Stomach (tissue), 8 donors: ENCODE measurements at regions not wholly inside any gene's neighbourhood (a gene's known extent, or its start where the extent isn't known, plus 50 kb on each side); places are given as distances from the start of the nearest gene placed in this dataset.

Source experiments
- DNase-seq, 2 donors: peaks; one replicate each; pipeline versions ENCODE4 v3.0.0 to v3.0.0-alpha.2; 2013 to 2019
- H3K27ac ChIP-seq, 5 donors: fragments of 200-600 bp in 4 of 5; sonication (generic) in 4 of 5; one replicate each; pipeline ENCODE4 v1.5.1; 2013 to 2019; ENCODE audit warnings: mild to moderate bottlenecking in 1 of 5, moderate library complexity in 1 of 5
- H3K27me3 ChIP-seq, 3 donors: fragments of 200-600 bp; sonication (generic); one replicate each; pipeline ENCODE4 v1.5.1; 2017 to 2019; ENCODE audit warnings: mixed run types in 1 of 3
- H3K36me3 ChIP-seq, 4 donors: fragments of 200-600 bp; sonication (generic); 1 replicate in 3 of 4; 2 replicates in 1 of 4; pipeline ENCODE4 v1.5.1; 2016 to 2019
- H3K4me1 ChIP-seq, 4 donors: fragments of 200-600 bp; sonication (generic); one replicate each; pipeline ENCODE4 v1.5.1; 2016 to 2019
- H3K4me3 ChIP-seq, 4 donors: fragments of 200-600 bp; sonication (generic) in 3 of 4; one replicate each; pipeline ENCODE4 v1.5.1; 2016 to 2019; ENCODE audit warnings: mild to moderate bottlenecking in 1 of 4
- H3K9me3 ChIP-seq, 4 donors: fragments of 200-600 bp; sonication (generic); one replicate each; pipeline ENCODE4 v1.5.1; 2016 to 2019
- CTCF ChIP-seq, 7 experiments: fragments of 450-650 bp in 4 of 7; fragments of 200-600 bp in 3 of 7; sonication (generic) in 3 of 7; IDR thresholded peaks; one replicate each; pipeline ENCODE4 v1.5.1; 2016 to 2019; ENCODE audit warnings: antibody characterized with exemption in 7 of 7, control low read depth in 2 of 7, mild to moderate bottlenecking in 1 of 7
- EP300 ChIP-seq: sonication (generic); formaldehyde crosslinking; IDR thresholded peaks from one replicate; pipeline ENCODE4 v1.6.1; 2017; ENCODE audit warnings: antibody characterized with exemption
- POLR2A ChIP-seq, 4 donors: fragments of 450-650 bp; IDR thresholded peaks; one replicate each; pipeline ENCODE4 v1.6.1; 2016; ENCODE audit warnings: antibody characterized with exemption in 4 of 4, control low read depth in 2 of 4, mild to moderate bottlenecking in 1 of 4, moderate library complexity in 1 of 4
- POLR2AphosphoS5 ChIP-seq, 3 donors: sonication (generic); formaldehyde crosslinking; IDR thresholded peaks; one replicate each; pipeline ENCODE4 v1.6.1; 2016; ENCODE audit warnings: antibody characterized with exemption in 3 of 3
- WGBS, 5 donors: extraction: QIAGEN DNeasy Blood & Tissue Kit in 3 of 5; methylation state at CpG; one replicate each; pipeline versions ENCODE4 v1.1.5 to v1.1.7; 2013 to 2018; 5-methylcytosine and 5-hydroxymethylcytosine counted together
- intact Hi-C: fragments of 100-400 bp; cut with DNase I; formaldehyde crosslinking; loops from one replicate; pipeline ENCODE4 v1.15.1; 2023; ENCODE audit warnings: low total_unique reads
- donor health status: healthy with polysubstance abuse.
- donor health status: Bipolar disorder and iron deficiency.
- donor health status: healthy.

- no peaks in the 10 kb centered on the region for H3K27me3 ChIP-seq
- H3K36me3 ChIP-seq, result no peaks in the 10 kb centered on the region
- WGBS, 5 donors, result 83 to 93% (median 89%) methylated on average over 3 of the region's 3 CpGs
- intact Hi-C loops, result no loop called here
- no peaks in the 10 kb centered on the region for H3K4me1 ChIP-seq
- no peak for TF ChIP-seq EP300
- TF ChIP-seq POLR2AphosphoS5 (IDR thresholded peaks at IDR 0.05), result no peak
- TF ChIP-seq CTCF (IDR thresholded peaks at IDR 0.05), result no peak
- TF ChIP-seq POLR2A (IDR thresholded peaks at IDR 0.05), result no peak
- no peak overlapping the region for H3K4me3 ChIP-seq
- H3K27ac ChIP-seq, result no peak overlapping the region
- no peak for DNase-seq
- H3K9me3 ChIP-seq, result no peaks in the 10 kb centered on the region
Measured at GRCh38 chr20:40816039-40816352, 127.0 kb upstream of the MAFB start.

- Histone ChIP-seq H3K36me3 (no peaks in the 10 kb centered on the region), H3K27ac (no peak overlapping the region), H3K4me1 (no peaks in the 10 kb centered on the region), H3K9me3 (peaks cover 0 to 10% (median 0%) of the 10 kb centered on the region in 4 donors), H3K27me3 (no peaks in the 10 kb centered on the region), H3K4me3 (no peak overlapping the region)
- DNase-seq, result peak in 1 of 2 donors; percentile 52
- intact Hi-C loops, result no loop called here
- TF ChIP-seq POLR2A (IDR thresholded peaks at IDR 0.05), result no peak
- no peak for TF ChIP-seq POLR2AphosphoS5 (IDR thresholded peaks at IDR 0.05)
- no peak for TF ChIP-seq CTCF (IDR thresholded peaks at IDR 0.05)
- WGBS, 5 donors, result 82 to 94% (median 93%) methylated on average over 7 of the region's 7 CpGs
Measured at GRCh38 chr20:40821429-40821828, 132.4 kb upstream of the MAFB start.

GRCh38 chr20:40826699-40827098 is 137.7 kb upstream of the MAFB start:
- Histone ChIP-seq H3K27me3 (no peaks in the 10 kb centered on the region), H3K9me3 (peaks cover 0 to 10% (median 0%) of the 10 kb centered on the region in 4 donors), H3K4me1 (no peaks in the 10 kb centered on the region), H3K36me3 (no peaks in the 10 kb centered on the region), H3K4me3 (no peak overlapping the region), H3K27ac (no peak overlapping the region)
- no peak for DNase-seq
- TF ChIP-seq EP300 (no peak), CTCF (IDR thresholded peaks at IDR 0.05) (no peak), POLR2A (IDR thresholded peaks at IDR 0.05) (no peak), POLR2AphosphoS5 (IDR thresholded peaks at IDR 0.05) (no peak)
- intact Hi-C loops, result no loop called here

GRCh38 chr20:40835321-40835720 is 146.3 kb upstream of the MAFB start:
- H3K4me3 ChIP-seq, result no peak overlapping the region
- H3K9me3 ChIP-seq, result peaks cover 0 to 27% (median 20%) of the 10 kb centered on the region in 4 donors
- intact Hi-C loops, result no loop called here
- DNase-seq, result no peak
- no peaks in the 10 kb centered on the region for H3K36me3 ChIP-seq
- 61 to 67% (median 65%) methylated on average over 5 of the region's 5 CpGs for WGBS, 5 donors
- no peak overlapping the region for H3K27ac ChIP-seq
- H3K4me1 ChIP-seq, result no peaks in the 10 kb centered on the region
- TF ChIP-seq CTCF (IDR thresholded peaks at IDR 0.05) (no peak), POLR2AphosphoS5 (IDR thresholded peaks at IDR 0.05) (no peak), POLR2A (IDR thresholded peaks at IDR 0.05) (no peak), EP300 (no peak)
- peaks cover 0 to 18% (median 0%) of the 10 kb centered on the region in 3 donors for H3K27me3 ChIP-seq
